GM12878 (cell line): ENCODE measurements at regions not wholly inside any gene's neighbourhood (a gene's known extent, or its start where the extent isn't known, plus 50 kb on each side); places are given as distances from the start of the nearest gene placed in this dataset.

ENCODE experiments used
- ATAC-seq: fragments of 200-7000 bp; cut with Tn5 transposase; 3 replicates; pipeline ENCODE4 v1.9.1; 2020; ENCODE audit warnings: mild to moderate bottlenecking, moderate library complexity
- BruUV-seq: library from RNA; stranded (reverse); fragments of 400-500 nt; replicated peaks from 2 replicates; lab custom pipeline; 2021; lab: Mats Ljungman, UMichigan
- CTCF ChIA-PET: fragments of 300-600 bp; sonication (Branson Sonifier 250); formaldehyde crosslinking; extraction: SDS; loops from one replicate; lab custom pipeline; 2021; ENCODE audit warnings: inconsistent platforms; lab: Yijun Ruan, JAX
- POLR2A ChIA-PET: fragments of 350-600 bp; formaldehyde crosslinking; extraction: SDS; loops from one replicate; lab custom pipeline; 2021; ENCODE audit warnings: inconsistent platforms; lab: Charles Lee
- RAD21 ChIA-PET: fragments of 300-600 bp; sonication (Branson Sonifier 250); formaldehyde crosslinking; loops from one replicate; lab custom pipeline; 2023; ENCODE audit warnings: antibody characterized with exemption; ENCODE audit not compliant: unreplicated experiment; lab: Charles Lee
- SMC1A ChIA-PET: fragments of 300-600 bp; sonication (Branson Sonifier 250); formaldehyde crosslinking; loops from one replicate; lab custom pipeline; 2023; ENCODE audit not compliant: unreplicated experiment, uncharacterized antibody; lab: Charles Lee
- DNase-seq: peaks from one replicate; pipeline ENCODE4 v3.0.0-alpha.2; 2011; ENCODE audit warnings: low read depth, low spot score
- FAIRE-seq: peaks from 3 replicates; lab custom pipeline; 2011; peaks lifted over from hg19 to GRCh38; lab: Jason Lieb, UNC
- H2AFZ ChIP-seq: 2 replicates; pipeline ENCODE4 v1.6.0; 2011; ENCODE audit warnings: low read depth, low read length, control low read depth; ENCODE audit not compliant: control insufficient read depth
- H3K27ac ChIP-seq: 2 replicates; pipeline ENCODE4 v1.5.1; 2011; ENCODE audit warnings: control low read depth; ENCODE audit not compliant: control insufficient read depth, insufficient read depth
- H3K27me3 ChIP-seq, 2 experiments: replicated peaks in 1 of 2; 2 replicates each; pipeline versions ENCODE4 v1.6.0 to v1.6.1; 2011; ENCODE audit warnings: low read length in 1 of 2; ENCODE audit not compliant: control insufficient read depth in 2 of 2, insufficient read depth in 2 of 2
- H3K36me3 ChIP-seq, 2 experiments: 2 replicates each; pipeline ENCODE4 v1.5.1; 2011; ENCODE audit warnings: low read length in 1 of 2; ENCODE audit not compliant: control insufficient read depth in 2 of 2, insufficient read depth in 2 of 2
- H3K4me1 ChIP-seq: 2 replicates; pipeline ENCODE4 v1.6.1; 2011; ENCODE audit warnings: mild to moderate bottlenecking, low read length, moderate library complexity, mixed read lengths; ENCODE audit not compliant: control insufficient read depth, insufficient read depth
- H3K4me2 ChIP-seq: 2 replicates; pipeline ENCODE4 v1.6.0; 2011; ENCODE audit warnings: control low read depth; ENCODE audit not compliant: control insufficient read depth, insufficient read depth
- H3K4me3 ChIP-seq: fragments of 200-600 bp; sonication (generic); 2 replicates; pipeline ENCODE4 v1.5.1; 2016
- H3K79me2 ChIP-seq: 2 replicates; pipeline ENCODE4 v1.6.0; 2011; ENCODE audit warnings: low read length; ENCODE audit not compliant: control insufficient read depth, insufficient read depth
- H3K9ac ChIP-seq: 2 replicates; pipeline ENCODE4 v1.8.0; 2011; ENCODE audit warnings: low read length, control low read depth, mixed read lengths; ENCODE audit not compliant: control insufficient read depth, insufficient read depth
- H3K9me3 ChIP-seq: replicated peaks from 3 replicates; pipeline ENCODE4 v1.5.1; 2011; ENCODE audit warnings: mild to moderate bottlenecking, low read length; ENCODE audit not compliant: control insufficient read depth, insufficient read depth
- H4K20me1 ChIP-seq: 2 replicates; pipeline ENCODE4 v1.6.0; 2011; ENCODE audit not compliant: control insufficient read depth, insufficient read depth
- ATF7 ChIP-seq: fragments of 450-650 bp; IDR thresholded peaks from 2 replicates; pipeline ENCODE4 v1.6.1; 2016; ENCODE audit warnings: low read depth, mild to moderate bottlenecking
- EED ChIP-seq: sonication (generic); IDR thresholded peaks from 2 replicates; pipeline ENCODE4 v1.6.1; 2016; ENCODE audit warnings: antibody characterized with exemption, low read depth
- ESRRA ChIP-seq: IDR thresholded peaks from 2 replicates; pipeline ENCODE4 v1.6.1; 2012; ENCODE audit warnings: mild to moderate bottlenecking, low read length, improper control_type of control experiment
- GABPA ChIP-seq: IDR thresholded peaks from 2 replicates; pipeline ENCODE4 v1.6.1; 2014; ENCODE audit warnings: antibody characterized with exemption, low read depth, mild to moderate bottlenecking, inconsistent platforms
- HDAC6 ChIP-seq: fragments of 200-600 bp; sonication (generic); IDR thresholded peaks from one replicate; pipeline ENCODE4 v1.8.0; 2017; ENCODE audit warnings: antibody characterized with exemption; ENCODE audit not compliant: unreplicated experiment
- MTA2 ChIP-seq: fragments of 450-650 bp; IDR thresholded peaks from 2 replicates; pipeline ENCODE4 v1.6.1; 2016; ENCODE audit warnings: low read depth, mild to moderate bottlenecking, moderate library complexity
- NFIC ChIP-seq: IDR thresholded peaks from 2 replicates; pipeline ENCODE4 v1.6.1; 2012; ENCODE audit warnings: low read depth, mild to moderate bottlenecking, inconsistent platforms, low read length, moderate library complexity
- POLR2AphosphoS2 ChIP-seq: IDR thresholded peaks from 2 replicates; pipeline ENCODE4 v1.6.1; 2011; ENCODE audit warnings: low read depth, mild to moderate bottlenecking, low read length, improper control_type of control experiment, moderate library complexity
- TAF1 ChIP-seq: IDR thresholded peaks from 2 replicates; pipeline ENCODE4 v1.6.1; 2011; ENCODE audit warnings: mild to moderate bottlenecking, low read depth, low read length, borderline replicate concordance
- TCF3 ChIP-seq: IDR thresholded peaks from 2 replicates; pipeline ENCODE4 v1.6.1; 2012; ENCODE audit warnings: low read depth, mild to moderate bottlenecking, low read length, borderline replicate concordance; ENCODE audit not compliant: insufficient read depth
- YY1 ChIP-seq: IDR thresholded peaks from 2 replicates; pipeline ENCODE4 v1.6.1; 2011; ENCODE audit warnings: low read depth, mild to moderate bottlenecking, low read length
- ZNF207 ChIP-seq: fragments of 450-650 bp; IDR thresholded peaks from 2 replicates; pipeline ENCODE4 v1.6.1; 2014; ENCODE audit warnings: antibody characterized with exemption, mild to moderate bottlenecking, borderline replicate concordance
- WGBS: methylation state at CpG from one replicate; pipeline ENCODE4 v1.1.6; 2016; ENCODE audit warnings: low lambda C conversion rate; ENCODE audit not compliant: insufficient replicate concordance, insufficient coverage; ENCODE audit errors: missing lambda C conversion rate; 5-methylcytosine and 5-hydroxymethylcytosine counted together
- in situ Hi-C: fragments of 300-500 bp; cut with MboI; formaldehyde crosslinking; loops from 9 replicates; pipeline ENCODE4 v1.14.3; 2018; ENCODE audit warnings: mixed read lengths
- intact Hi-C: fragments of 100-400 bp; cut with micrococcal nuclease; formaldehyde crosslinking; loops from one replicate; pipeline ENCODE4 v1.14.2; 2022; ENCODE audit not compliant: unreplicated experiment
- TF ChIP-seq, protein P1 (sequence below), 3 experiments: IDR thresholded peaks in 2 of 3; conservative IDR thresholded peaks in 1 of 3; 2 replicates each; pipeline ENCODE4 v1.5.1; 2011; ENCODE audit warnings: low read depth in 3 of 3, low read length in 3 of 3, mild to moderate bottlenecking in 3 of 3, control low read depth in 2 of 3, moderate library complexity in 2 of 3, inconsistent platforms in 1 of 3, mixed read lengths in 1 of 3; ENCODE audit not compliant: control insufficient read depth in 2 of 3, insufficient read depth in 1 of 3; ENCODE audit errors: extremely low read depth in 1 of 3
- TF ChIP-seq, protein P2 (sequence below): fragments of 450-650 bp; IDR thresholded peaks from 2 replicates; pipeline ENCODE4 v1.6.1; 2016; ENCODE audit warnings: mild to moderate bottlenecking

DNA sequence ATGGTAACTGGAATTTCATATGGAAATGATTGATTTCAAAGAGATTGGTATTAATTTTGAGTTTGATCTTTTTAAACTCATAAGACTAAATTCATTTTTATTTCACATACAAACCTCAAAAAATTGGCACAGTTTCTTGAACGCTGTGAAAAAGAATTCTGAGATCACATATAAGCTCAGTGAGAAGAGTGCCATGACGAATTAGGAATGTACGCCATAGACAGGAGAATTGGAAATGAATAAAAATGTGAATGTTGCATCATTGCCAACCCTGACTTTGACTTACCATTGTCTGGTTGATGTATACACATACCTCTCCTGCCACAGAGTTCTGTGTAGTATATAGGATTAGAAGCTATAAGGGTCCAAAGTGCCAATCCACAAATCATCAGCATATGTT lies 290.4 kb upstream of the ZC3H15 start:
- ATAC-seq, result no peak
- TF ChIP-seq YY1 (no peak), HDAC6 (no peak), ZNF207 (no peak), MTA2 (no peak), NFIC (no peak), TAF1 (no peak), POLR2AphosphoS2 (no peak), EED (no peak), GABPA (no peak), TCF3 (no peak), ESRRA (no peak), ATF7 (no peak)
- TF ChIP-seq, protein P1, sequence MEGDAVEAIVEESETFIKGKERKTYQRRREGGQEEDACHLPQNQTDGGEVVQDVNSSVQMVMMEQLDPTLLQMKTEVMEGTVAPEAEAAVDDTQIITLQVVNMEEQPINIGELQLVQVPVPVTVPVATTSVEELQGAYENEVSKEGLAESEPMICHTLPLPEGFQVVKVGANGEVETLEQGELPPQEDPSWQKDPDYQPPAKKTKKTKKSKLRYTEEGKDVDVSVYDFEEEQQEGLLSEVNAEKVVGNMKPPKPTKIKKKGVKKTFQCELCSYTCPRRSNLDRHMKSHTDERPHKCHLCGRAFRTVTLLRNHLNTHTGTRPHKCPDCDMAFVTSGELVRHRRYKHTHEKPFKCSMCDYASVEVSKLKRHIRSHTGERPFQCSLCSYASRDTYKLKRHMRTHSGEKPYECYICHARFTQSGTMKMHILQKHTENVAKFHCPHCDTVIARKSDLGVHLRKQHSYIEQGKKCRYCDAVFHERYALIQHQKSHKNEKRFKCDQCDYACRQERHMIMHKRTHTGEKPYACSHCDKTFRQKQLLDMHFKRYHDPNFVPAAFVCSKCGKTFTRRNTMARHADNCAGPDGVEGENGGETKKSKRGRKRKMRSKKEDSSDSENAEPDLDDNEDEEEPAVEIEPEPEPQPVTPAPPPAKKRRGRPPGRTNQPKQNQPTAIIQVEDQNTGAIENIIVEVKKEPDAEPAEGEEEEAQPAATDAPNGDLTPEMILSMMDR (IDR thresholded peaks at IDR 0.05 in 2 of 3, conservative IDR thresholded peaks at IDR 0.05 in 1 of 3; ENCODE audit: control insufficient read depth in 2 of 3, extremely low read depth in 1 of 3, insufficient read depth in 1 of 3, low read depth in 3 of 3, low read length in 3 of 3), result no peak
- TF ChIP-seq, protein P2, sequence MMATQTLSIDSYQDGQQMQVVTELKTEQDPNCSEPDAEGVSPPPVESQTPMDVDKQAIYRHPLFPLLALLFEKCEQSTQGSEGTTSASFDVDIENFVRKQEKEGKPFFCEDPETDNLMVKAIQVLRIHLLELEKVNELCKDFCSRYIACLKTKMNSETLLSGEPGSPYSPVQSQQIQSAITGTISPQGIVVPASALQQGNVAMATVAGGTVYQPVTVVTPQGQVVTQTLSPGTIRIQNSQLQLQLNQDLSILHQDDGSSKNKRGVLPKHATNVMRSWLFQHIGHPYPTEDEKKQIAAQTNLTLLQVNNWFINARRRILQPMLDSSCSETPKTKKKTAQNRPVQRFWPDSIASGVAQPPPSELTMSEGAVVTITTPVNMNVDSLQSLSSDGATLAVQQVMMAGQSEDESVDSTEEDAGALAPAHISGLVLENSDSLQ, result no peak
- in situ Hi-C loops, result no loop called here
- intact Hi-C loops, result no loop called here
- Histone ChIP-seq H3K4me2 (no peak overlapping the region), H2AFZ (no peak overlapping the region), H3K27me3 (no peaks in the 10 kb centered on the region), H3K9ac (no peak overlapping the region), H3K4me1 (no peaks in the 10 kb centered on the region), H3K4me3 (no peak overlapping the region), H3K9me3 (no peaks in the 10 kb centered on the region), H3K36me3 (no peaks in the 10 kb centered on the region), H3K27ac (no peak overlapping the region), H3K79me2 (no peaks in the 10 kb centered on the region), H4K20me1 (no peaks in the 10 kb centered on the region)
- ChIA-PET CTCF (no interaction called here), SMC1A (no interaction called here), RAD21 (no interaction called here), POLR2A (no interaction called here)
- FAIRE-seq, result no peak
- no TSS peak for BruUV-seq
- DNase-seq, result no peak
- 84% methylated on average over 3 of the region's 3 CpGs for WGBS
